ENCODE measurements at regions not wholly inside any gene's neighbourhood (a gene's known extent, or its start where the extent isn't known, plus 50 kb on each side); places are given as distances from the start of the nearest gene placed in this dataset.

DNA sequence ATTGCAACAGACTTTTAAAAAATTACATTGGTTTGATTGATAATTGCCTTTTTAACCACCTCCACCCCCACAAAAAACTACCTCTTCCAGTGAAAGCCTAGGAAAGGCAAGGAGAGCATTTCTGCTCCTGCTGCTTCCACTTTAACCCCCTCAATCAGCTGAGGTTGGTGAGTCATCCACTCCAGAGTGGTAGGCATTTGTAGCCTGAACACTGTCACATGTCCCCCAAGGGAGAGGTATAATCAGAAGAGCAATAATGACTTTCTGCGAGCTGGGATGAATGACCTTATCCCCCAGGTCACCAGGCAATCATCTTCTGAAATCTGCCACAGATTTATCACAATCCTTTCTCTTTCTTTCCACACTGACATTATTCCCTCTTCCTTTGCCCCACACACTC lies 126.6 kb upstream of the CAMK1G start:
- TF ChIP-seq CTCF (IDR thresholded peaks at IDR 0.05; ENCODE audit: insufficient read depth, low read length, poor library complexity, severe bottlenecking), result no peak
- no peaks in the 10 kb centered on the region for H3K36me3 ChIP-seq (ENCODE audit: control insufficient read depth, insufficient read depth, low read length)
- H3K27me3 ChIP-seq (ENCODE audit: control insufficient read depth, insufficient read depth, low read length), result no peaks in the 10 kb centered on the region
- DNase-seq (ENCODE audit: low read depth), result no peak
- H3K4me3 ChIP-seq (ENCODE audit: low read depth, low read length), result no peak overlapping the region

DNA sequence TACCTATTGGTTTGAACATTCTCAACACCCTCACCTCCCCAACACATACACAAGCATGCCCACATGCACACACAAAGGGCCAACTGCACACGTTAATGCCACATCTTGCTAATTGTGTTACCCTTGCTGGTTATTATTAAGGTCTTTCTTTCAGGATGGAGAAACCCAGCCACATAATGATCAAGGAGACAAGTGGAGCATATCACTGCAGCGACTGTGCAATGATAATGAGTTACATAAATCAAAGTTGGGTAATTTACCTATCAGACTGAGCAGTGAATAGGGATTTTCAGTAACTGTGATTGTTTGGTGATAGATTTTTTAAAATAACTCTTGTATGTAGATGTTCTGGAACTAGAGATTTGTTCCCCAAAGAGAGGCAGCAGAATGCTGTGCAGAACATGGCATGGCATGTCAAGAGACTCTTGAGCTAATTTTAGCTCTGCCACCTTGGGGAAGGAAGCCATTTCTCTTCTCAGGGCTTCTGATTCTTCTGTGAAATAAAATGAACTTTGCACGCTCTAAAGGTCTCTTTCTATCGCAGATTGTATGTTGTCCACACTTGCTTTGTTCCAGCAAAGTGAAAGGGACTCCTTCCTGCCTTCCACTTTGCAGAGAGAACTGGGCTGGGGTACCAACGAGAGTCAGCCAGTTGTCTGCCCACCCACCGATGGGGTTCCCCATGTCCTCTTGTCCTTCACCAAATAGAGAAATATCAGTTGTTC lies 126.0 kb upstream of the CAMK1G start:
- no peak for DNase-seq (ENCODE audit: low read depth)
- TF ChIP-seq CTCF (IDR thresholded peaks at IDR 0.05; ENCODE audit: insufficient read depth, low read length, poor library complexity, severe bottlenecking), result no peak
- Histone ChIP-seq H3K4me3 (ENCODE audit: low read depth, low read length) (no peak overlapping the region), H3K27me3 (ENCODE audit: control insufficient read depth, insufficient read depth, low read length) (no peaks in the 10 kb centered on the region), H3K36me3 (ENCODE audit: control insufficient read depth, insufficient read depth, low read length) (no peaks in the 10 kb centered on the region)

DNA sequence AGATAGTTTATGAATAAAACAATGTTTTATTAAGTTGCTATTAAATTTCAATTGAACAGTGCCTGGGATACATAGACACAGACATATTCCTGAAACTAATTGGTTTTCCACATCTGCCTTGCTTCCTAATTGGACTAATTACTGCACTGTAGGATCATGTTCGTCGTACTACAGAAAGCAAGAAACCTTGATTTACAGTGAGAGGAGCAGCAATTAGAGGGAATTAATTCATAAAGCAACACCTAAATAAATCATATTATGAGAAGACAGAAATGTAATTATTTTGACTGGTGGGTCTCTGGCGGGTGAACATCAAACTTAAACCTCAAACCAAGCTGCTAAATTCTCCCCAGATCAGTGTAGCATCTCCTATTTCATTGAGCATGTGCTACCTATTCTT lies 124.6 kb upstream of the CAMK1G start:
- DNase-seq (ENCODE audit: low read depth), result no peak
- no peaks in the 10 kb centered on the region for H3K36me3 ChIP-seq (ENCODE audit: control insufficient read depth, insufficient read depth, low read length)
- H3K27me3 ChIP-seq (ENCODE audit: control insufficient read depth, insufficient read depth, low read length), result no peaks in the 10 kb centered on the region
- no peak for TF ChIP-seq CTCF (IDR thresholded peaks at IDR 0.05; ENCODE audit: insufficient read depth, low read length, poor library complexity, severe bottlenecking)
- no peak overlapping the region for H3K4me3 ChIP-seq (ENCODE audit: low read depth, low read length)

GRCh38 chr1:209461168-209461567 lies 122.3 kb upstream of the CAMK1G start:
- no peak for TF ChIP-seq CTCF (IDR thresholded peaks at IDR 0.05; ENCODE audit: insufficient read depth, low read length, poor library complexity, severe bottlenecking)
- no peak for DNase-seq (ENCODE audit: low read depth)
- H3K4me3 ChIP-seq (ENCODE audit: low read depth, low read length), result no peak overlapping the region

GRCh38 chr1:209462433-209462832 lies 121.1 kb upstream of the CAMK1G start:
- Histone ChIP-seq H3K36me3 (ENCODE audit: control insufficient read depth, insufficient read depth, low read length) (no peaks in the 10 kb centered on the region), H3K27me3 (ENCODE audit: control insufficient read depth, insufficient read depth, low read length) (no peaks in the 10 kb centered on the region), H3K4me3 (ENCODE audit: low read depth, low read length) (no peak overlapping the region)
- DNase-seq (ENCODE audit: low read depth), result no peak
- TF ChIP-seq CTCF (IDR thresholded peaks at IDR 0.05; ENCODE audit: insufficient read depth, low read length, poor library complexity, severe bottlenecking), result no peak

More at GRCh38 chr1:209461168-209461567, 122.3 kb upstream of the CAMK1G start:
- Histone ChIP-seq H3K36me3 (ENCODE audit: control insufficient read depth, insufficient read depth, low read length) (no peaks in the 10 kb centered on the region), H3K27me3 (ENCODE audit: control insufficient read depth, insufficient read depth, low read length) (no peaks in the 10 kb centered on the region)

GRCh38 chr1:209463441-209463840 lies 120.1 kb upstream of the CAMK1G start:
- no peak for TF ChIP-seq CTCF (IDR thresholded peaks at IDR 0.05; ENCODE audit: insufficient read depth, low read length, poor library complexity, severe bottlenecking)
- no peaks in the 10 kb centered on the region for H3K36me3 ChIP-seq (ENCODE audit: control insufficient read depth, insufficient read depth, low read length)

More at GRCh38 chr1:209463441-209463840, 120.1 kb upstream of the CAMK1G start:
- Histone ChIP-seq H3K4me3 (ENCODE audit: low read depth, low read length) (no peak overlapping the region), H3K27me3 (ENCODE audit: control insufficient read depth, insufficient read depth, low read length) (no peaks in the 10 kb centered on the region)
- no peak for DNase-seq (ENCODE audit: low read depth)
